NB4 (cell line): ENCODE measurements at regions not wholly inside any gene's neighbourhood (a gene's known extent, or its start where the extent isn't known, plus 50 kb on each side); places are given as distances from the start of the nearest gene placed in this dataset.

Experiments
- POLR2A ChIP-seq: IDR thresholded peaks from 2 replicates; pipeline ENCODE4 v1.6.1; 2011; ENCODE audit warnings: mild to moderate bottlenecking; ENCODE audit not compliant: insufficient read length; ENCODE audit errors: extremely low read depth
- TF ChIP-seq, protein P1 (sequence below): IDR thresholded peaks from one replicate; pipeline ENCODE4 v1.5.1; 2012; ENCODE audit warnings: low read depth, low read length

DNA sequence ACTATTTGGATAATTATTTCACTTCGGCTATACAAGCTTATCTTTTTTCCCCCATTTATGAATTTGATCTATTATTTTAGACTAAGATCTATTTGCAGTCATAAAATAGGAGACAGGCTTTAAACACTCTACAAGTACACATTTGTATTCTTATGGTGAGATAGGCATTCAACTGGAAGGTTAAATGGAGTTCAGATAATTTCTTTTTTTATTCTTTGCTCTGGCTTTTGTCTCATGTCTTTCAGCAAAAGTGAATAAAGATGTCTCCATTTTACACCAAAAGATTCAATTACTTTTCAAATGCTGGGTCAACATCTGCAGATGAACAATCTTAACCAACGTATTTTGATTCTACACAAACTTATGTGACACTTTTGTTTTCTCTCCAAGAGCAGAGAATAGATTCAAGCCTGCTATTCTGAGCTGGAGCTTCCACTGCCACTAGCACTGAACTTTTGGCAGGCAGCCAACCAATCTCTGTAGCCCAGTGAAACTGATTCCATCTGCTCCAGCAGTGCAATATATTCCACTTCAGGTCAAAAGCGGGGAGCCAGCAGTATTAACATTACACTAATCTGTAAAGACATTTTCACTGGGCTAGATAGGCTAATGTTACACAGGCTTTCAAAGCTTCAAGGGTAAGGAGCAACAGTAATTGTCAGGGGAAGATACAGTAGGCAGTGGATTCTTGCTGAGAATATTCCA is 452.0 kb upstream of the ZNF608 start:
- TF ChIP-seq, protein P1, sequence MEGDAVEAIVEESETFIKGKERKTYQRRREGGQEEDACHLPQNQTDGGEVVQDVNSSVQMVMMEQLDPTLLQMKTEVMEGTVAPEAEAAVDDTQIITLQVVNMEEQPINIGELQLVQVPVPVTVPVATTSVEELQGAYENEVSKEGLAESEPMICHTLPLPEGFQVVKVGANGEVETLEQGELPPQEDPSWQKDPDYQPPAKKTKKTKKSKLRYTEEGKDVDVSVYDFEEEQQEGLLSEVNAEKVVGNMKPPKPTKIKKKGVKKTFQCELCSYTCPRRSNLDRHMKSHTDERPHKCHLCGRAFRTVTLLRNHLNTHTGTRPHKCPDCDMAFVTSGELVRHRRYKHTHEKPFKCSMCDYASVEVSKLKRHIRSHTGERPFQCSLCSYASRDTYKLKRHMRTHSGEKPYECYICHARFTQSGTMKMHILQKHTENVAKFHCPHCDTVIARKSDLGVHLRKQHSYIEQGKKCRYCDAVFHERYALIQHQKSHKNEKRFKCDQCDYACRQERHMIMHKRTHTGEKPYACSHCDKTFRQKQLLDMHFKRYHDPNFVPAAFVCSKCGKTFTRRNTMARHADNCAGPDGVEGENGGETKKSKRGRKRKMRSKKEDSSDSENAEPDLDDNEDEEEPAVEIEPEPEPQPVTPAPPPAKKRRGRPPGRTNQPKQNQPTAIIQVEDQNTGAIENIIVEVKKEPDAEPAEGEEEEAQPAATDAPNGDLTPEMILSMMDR = no peak
- no peak for TF ChIP-seq POLR2A
